ENCODE measurements at regions not wholly inside any gene's neighbourhood (a gene's known extent, or its start where the extent isn't known, plus 50 kb on each side); places are given as distances from the start of the nearest gene placed in this dataset.

DNA sequence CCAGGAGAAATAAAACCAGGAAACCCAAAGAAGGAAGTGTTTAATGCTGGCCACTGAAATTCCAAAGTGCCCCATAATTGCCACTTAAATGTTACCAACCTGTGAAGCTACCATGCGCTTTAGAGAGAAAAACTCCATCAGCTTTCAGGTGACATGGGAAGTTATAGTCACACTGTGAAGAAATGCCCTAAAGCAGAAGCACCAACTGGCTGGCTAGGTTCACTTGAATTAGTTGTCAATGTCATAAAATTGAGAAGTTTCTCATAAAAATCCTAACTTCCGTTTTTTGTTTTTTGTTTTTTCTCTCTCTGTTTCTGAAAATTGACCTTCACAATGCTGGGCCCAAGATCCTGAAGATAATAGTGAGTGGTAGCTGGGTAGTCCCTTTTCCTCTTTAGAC lies 167.9 kb upstream of the CTNNB1 start:
- H3K9ac ChIP-seq (ENCODE audit: low read length), result no peak overlapping the region
- no peak overlapping the region for H2BK5ac ChIP-seq (ENCODE audit: low read depth, low read length, poor library complexity)
- no peaks in the 10 kb centered on the region for H3K27me3 ChIP-seq (ENCODE audit: insufficient read depth, low read length)
- H3K4me3 ChIP-seq (ENCODE audit: low read depth, low read length), result no peak overlapping the region
- no peak overlapping the region for H3K23ac ChIP-seq (ENCODE audit: low read length)
- no peak overlapping the region for H3K18ac ChIP-seq (ENCODE audit: low read length)
- no peak overlapping the region for H2AFZ ChIP-seq (ENCODE audit: insufficient read depth, low read length, poor library complexity)
- H2BK12ac ChIP-seq (ENCODE audit: low read length), result no peak overlapping the region
- H3K4ac ChIP-seq (ENCODE audit: low read depth, low read length), result no peak overlapping the region
- no peak overlapping the region for H3K27ac ChIP-seq (ENCODE audit: low read depth, low read length)
- H4K12ac ChIP-seq (ENCODE audit: low read depth, low read length), result no peak overlapping the region
- WGBS (ENCODE audit: extremely low coverage, insufficient coverage, insufficient read length), result no CpG with 5 or more reads among the region's 2 CpGs
- no peaks in the 10 kb centered on the region for H3K36me3 ChIP-seq (ENCODE audit: control insufficient read depth in 1 of 2, insufficient read depth in 2 of 2, low read length in 2 of 2)
- H4K8ac ChIP-seq (ENCODE audit: low read depth, low read length), result no peak overlapping the region
- H3K4me2 ChIP-seq (ENCODE audit: low read length), result no peak overlapping the region
- H2BK120ac ChIP-seq (ENCODE audit: insufficient read depth, low read length, poor library complexity), result no peak overlapping the region
- H3K79me1 ChIP-seq (ENCODE audit: low read length), result no peaks in the 10 kb centered on the region
- DNase-seq, result no peak
- H3K4me1 ChIP-seq (ENCODE audit: control insufficient read depth in 1 of 2, insufficient read depth in 2 of 2, low read length in 2 of 2), result peaks cover 0 to under 1% of the 10 kb centered on the region in 2 experiments
- H2AK5ac ChIP-seq (ENCODE audit: low read length), result no peak overlapping the region
- no peaks in the 10 kb centered on the region for H3K79me2 ChIP-seq (ENCODE audit: control insufficient read depth, insufficient read depth, low read length, poor library complexity)
- H3K9me3 ChIP-seq (ENCODE audit: insufficient read depth, low read depth, low read length), result peaks cover 2% of the 10 kb centered on the region
- no peak overlapping the region for H4K91ac ChIP-seq (ENCODE audit: low read depth, low read length)
- H3K14ac ChIP-seq (ENCODE audit: low read length), result no peak overlapping the region

DNA sequence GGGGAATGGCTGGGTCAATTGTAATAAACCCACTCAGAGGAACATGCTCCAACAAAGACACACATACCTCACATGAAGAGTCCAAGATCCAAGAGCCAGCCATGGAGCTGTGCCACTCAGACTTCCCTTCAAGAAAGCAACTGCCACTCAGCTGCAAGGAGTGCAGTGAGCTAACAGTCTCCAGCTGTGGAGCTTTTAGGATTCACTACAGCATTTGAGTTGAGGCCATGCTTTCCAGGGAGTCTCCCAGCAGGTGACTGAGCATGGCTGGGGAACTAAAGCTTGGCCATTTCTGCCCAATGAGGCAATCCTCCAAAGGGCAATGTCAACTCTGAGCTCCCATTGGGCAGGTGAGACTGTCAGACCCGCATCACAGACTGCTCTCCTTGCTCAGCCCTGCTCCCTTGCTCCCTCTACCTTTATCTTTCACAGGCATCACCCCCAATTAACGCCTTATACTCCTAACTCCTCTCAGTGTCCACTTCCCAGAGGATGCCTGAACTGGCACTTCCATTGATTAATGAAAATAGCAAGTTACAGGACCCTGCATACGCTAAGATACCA lies 165.3 kb upstream of the CTNNB1 start:
- Histone ChIP-seq H2AK5ac (ENCODE audit: low read length) (no peak overlapping the region), H3K4me3 (ENCODE audit: low read depth, low read length) (no peak overlapping the region), H2AFZ (ENCODE audit: insufficient read depth, low read length, poor library complexity) (no peak overlapping the region), H3K4me1 (ENCODE audit: control insufficient read depth in 1 of 2, insufficient read depth in 2 of 2, low read length in 2 of 2) (no peaks in the 10 kb centered on the region), H3K36me3 (ENCODE audit: control insufficient read depth in 1 of 2, insufficient read depth in 2 of 2, low read length in 2 of 2) (no peaks in the 10 kb centered on the region), H3K23ac (ENCODE audit: low read length) (no peak overlapping the region), H3K9ac (ENCODE audit: low read length) (no peak overlapping the region), H3K27me3 (ENCODE audit: insufficient read depth, low read length) (no peaks in the 10 kb centered on the region), H2BK5ac (ENCODE audit: low read depth, low read length, poor library complexity) (no peak overlapping the region), H4K91ac (ENCODE audit: low read depth, low read length) (no peak overlapping the region), H3K79me1 (ENCODE audit: low read length) (no peaks in the 10 kb centered on the region), H3K9me3 (ENCODE audit: insufficient read depth, low read depth, low read length) (no peaks in the 10 kb centered on the region), H3K4me2 (ENCODE audit: low read length) (no peak overlapping the region), H3K79me2 (ENCODE audit: control insufficient read depth, insufficient read depth, low read length, poor library complexity) (no peaks in the 10 kb centered on the region), H2BK12ac (ENCODE audit: low read length) (no peak overlapping the region), H3K4ac (ENCODE audit: low read depth, low read length) (no peak overlapping the region), H3K27ac (ENCODE audit: low read depth, low read length) (no peak overlapping the region), H3K18ac (ENCODE audit: low read length) (no peak overlapping the region), H4K12ac (ENCODE audit: low read depth, low read length) (no peak overlapping the region), H3K14ac (ENCODE audit: low read length) (no peak overlapping the region), H4K8ac (ENCODE audit: low read depth, low read length) (no peak overlapping the region), H2BK120ac (ENCODE audit: insufficient read depth, low read length, poor library complexity) (no peak overlapping the region)
- WGBS (ENCODE audit: extremely low coverage, insufficient coverage, insufficient read length), result no CpG with 5 or more reads among the region's 3 CpGs
- no peak for DNase-seq

DNA sequence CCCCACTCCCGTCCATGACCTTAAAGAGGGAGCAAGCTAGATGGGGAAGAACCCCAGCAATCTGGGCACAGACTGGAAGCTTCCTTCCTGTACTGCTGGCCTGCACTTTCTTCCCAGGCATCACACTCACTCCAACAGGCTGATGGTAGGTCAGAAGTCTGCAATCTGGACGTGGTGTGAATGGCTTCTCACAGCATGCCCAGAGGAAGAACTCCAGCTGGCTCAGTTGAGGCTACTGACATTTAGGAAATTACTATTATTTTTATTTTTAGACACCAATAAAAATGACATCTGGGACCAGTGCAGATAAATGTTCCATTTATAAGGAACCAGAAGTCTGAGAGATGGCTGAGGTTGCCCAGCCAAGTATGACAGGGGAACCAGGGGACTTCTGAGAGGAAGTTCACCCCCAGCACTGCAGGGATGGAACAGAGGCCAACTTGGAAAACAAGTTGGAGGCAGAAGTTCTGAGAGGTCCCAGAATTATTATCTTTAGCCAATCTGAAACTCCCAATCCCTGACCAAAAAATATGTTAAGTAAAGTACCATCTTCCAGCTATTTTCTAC lies 163.8 kb upstream of the CTNNB1 start:
- Histone ChIP-seq H2AK5ac (ENCODE audit: low read length) (no peak overlapping the region), H4K12ac (ENCODE audit: low read depth, low read length) (no peak overlapping the region), H3K23ac (ENCODE audit: low read length) (no peak overlapping the region), H3K4ac (ENCODE audit: low read depth, low read length) (no peak overlapping the region), H3K9me3 (ENCODE audit: insufficient read depth, low read depth, low read length) (no peaks in the 10 kb centered on the region), H3K79me2 (ENCODE audit: control insufficient read depth, insufficient read depth, low read length, poor library complexity) (no peaks in the 10 kb centered on the region), H3K4me2 (ENCODE audit: low read length) (no peak overlapping the region), H3K18ac (ENCODE audit: low read length) (no peak overlapping the region), H3K9ac (ENCODE audit: low read length) (no peak overlapping the region), H3K36me3 (ENCODE audit: control insufficient read depth in 1 of 2, insufficient read depth in 2 of 2, low read length in 2 of 2) (no peaks in the 10 kb centered on the region), H4K8ac (ENCODE audit: low read depth, low read length) (no peak overlapping the region), H2BK5ac (ENCODE audit: low read depth, low read length, poor library complexity) (no peak overlapping the region), H3K4me1 (ENCODE audit: control insufficient read depth in 1 of 2, insufficient read depth in 2 of 2, low read length in 2 of 2) (no peaks in the 10 kb centered on the region), H2AFZ (ENCODE audit: insufficient read depth, low read length, poor library complexity) (no peak overlapping the region), H3K14ac (ENCODE audit: low read length) (no peak overlapping the region), H3K27ac (ENCODE audit: low read depth, low read length) (no peak overlapping the region), H2BK120ac (ENCODE audit: insufficient read depth, low read length, poor library complexity) (no peak overlapping the region), H3K27me3 (ENCODE audit: insufficient read depth, low read length) (no peaks in the 10 kb centered on the region), H2BK12ac (ENCODE audit: low read length) (no peak overlapping the region), H3K4me3 (ENCODE audit: low read depth, low read length) (no peak overlapping the region), H3K79me1 (ENCODE audit: low read length) (no peaks in the 10 kb centered on the region), H4K91ac (ENCODE audit: low read depth, low read length) (no peak overlapping the region)
- WGBS (ENCODE audit: extremely low coverage, insufficient coverage, insufficient read length), result no CpG with 5 or more reads among the region's 2 CpGs
- no peak for DNase-seq

DNA sequence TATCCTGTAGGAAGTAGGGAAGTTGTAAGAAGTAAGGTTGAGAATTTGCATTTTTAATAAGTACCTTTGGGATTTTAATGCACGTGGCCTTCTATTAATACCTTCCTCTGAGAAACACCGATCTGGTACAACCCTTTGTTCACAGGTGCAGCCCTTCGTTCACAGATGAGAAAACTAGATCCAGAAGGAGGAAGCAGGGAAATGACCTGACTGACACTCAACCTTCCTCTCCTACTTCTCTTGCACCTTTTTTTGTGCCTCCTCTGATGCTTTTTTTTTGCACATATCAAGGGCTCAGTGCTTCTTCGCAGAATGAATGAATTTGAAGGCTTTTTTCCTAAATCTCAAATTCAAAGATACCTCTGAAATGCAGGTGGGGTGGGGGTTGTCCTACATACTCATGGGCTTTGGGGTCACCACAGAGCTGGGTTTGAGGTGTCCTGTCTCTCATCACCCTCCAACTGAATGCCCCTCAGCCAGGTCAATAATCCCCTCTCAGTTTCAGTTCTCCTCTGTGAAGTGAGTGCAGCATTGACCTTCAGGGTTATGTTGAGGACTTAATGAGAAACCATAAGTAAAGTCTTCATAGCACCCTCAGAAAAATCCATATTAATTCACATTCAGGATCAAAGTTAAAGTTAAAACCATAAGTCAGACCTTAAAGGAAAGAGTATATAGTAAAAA lies 161.5 kb upstream of the CTNNB1 start:
- Histone ChIP-seq H4K8ac (ENCODE audit: low read depth, low read length) (no peak overlapping the region), H3K14ac (ENCODE audit: low read length) (no peak overlapping the region), H3K23ac (ENCODE audit: low read length) (no peak overlapping the region), H3K36me3 (ENCODE audit: control insufficient read depth in 1 of 2, insufficient read depth in 2 of 2, low read length in 2 of 2) (no peaks in the 10 kb centered on the region), H3K9me3 (ENCODE audit: insufficient read depth, low read depth, low read length) (peaks cover 1% of the 10 kb centered on the region), H3K27me3 (ENCODE audit: insufficient read depth, low read length) (no peaks in the 10 kb centered on the region), H4K91ac (ENCODE audit: low read depth, low read length) (no peak overlapping the region), H2BK120ac (ENCODE audit: insufficient read depth, low read length, poor library complexity) (no peak overlapping the region), H3K27ac (ENCODE audit: low read depth, low read length) (no peak overlapping the region), H2BK12ac (ENCODE audit: low read length) (no peak overlapping the region), H3K4me1 (ENCODE audit: control insufficient read depth in 1 of 2, insufficient read depth in 2 of 2, low read length in 2 of 2) (no peaks in the 10 kb centered on the region), H2AK5ac (ENCODE audit: low read length) (no peak overlapping the region), H3K79me1 (ENCODE audit: low read length) (no peaks in the 10 kb centered on the region), H3K4me3 (ENCODE audit: low read depth, low read length) (no peak overlapping the region), H3K79me2 (ENCODE audit: control insufficient read depth, insufficient read depth, low read length, poor library complexity) (no peaks in the 10 kb centered on the region), H4K12ac (ENCODE audit: low read depth, low read length) (no peak overlapping the region), H3K18ac (ENCODE audit: low read length) (no peak overlapping the region), H2AFZ (ENCODE audit: insufficient read depth, low read length, poor library complexity) (no peak overlapping the region), H3K4ac (ENCODE audit: low read depth, low read length) (no peak overlapping the region), H2BK5ac (ENCODE audit: low read depth, low read length, poor library complexity) (no peak overlapping the region), H3K4me2 (ENCODE audit: low read length) (no peak overlapping the region), H3K9ac (ENCODE audit: low read length) (no peak overlapping the region)
- no CpG with 5 or more reads among the region's 4 CpGs for WGBS (ENCODE audit: extremely low coverage, insufficient coverage, insufficient read length)
- no peak for DNase-seq

Data from trophoblast cell (in vitro differentiated cells and primary cell).